Stomach (tissue), 4 donors: ENCODE measurements at regions not wholly inside any gene's neighbourhood (a gene's known extent, or its start where the extent isn't known, plus 50 kb on each side); places are given as distances from the start of the nearest gene placed in this dataset.

Experiments
- POLR2A ChIP-seq, 4 donors: fragments of 450-650 bp; IDR thresholded peaks; one replicate each; pipeline ENCODE4 v1.6.1; 2016; ENCODE audit warnings: antibody characterized with exemption in 4 of 4, control low read depth in 2 of 4, mild to moderate bottlenecking in 1 of 4, moderate library complexity in 1 of 4
- POLR2AphosphoS5 ChIP-seq, 3 donors: sonication (generic); formaldehyde crosslinking; IDR thresholded peaks; one replicate each; pipeline ENCODE4 v1.6.1; 2016; ENCODE audit warnings: antibody characterized with exemption in 3 of 3
- TF ChIP-seq, protein P1 (sequence below), 7 experiments: fragments of 450-650 bp in 4 of 7; fragments of 200-600 bp in 3 of 7; sonication (generic) in 3 of 7; IDR thresholded peaks; one replicate each; pipeline ENCODE4 v1.5.1; 2016 to 2019; ENCODE audit warnings: antibody characterized with exemption in 7 of 7, control low read depth in 2 of 7, mild to moderate bottlenecking in 1 of 7

GRCh38 chr5:130526708-130527107 lies 622.4 kb downstream of the CHSY3 start:
- TF ChIP-seq, protein P1, sequence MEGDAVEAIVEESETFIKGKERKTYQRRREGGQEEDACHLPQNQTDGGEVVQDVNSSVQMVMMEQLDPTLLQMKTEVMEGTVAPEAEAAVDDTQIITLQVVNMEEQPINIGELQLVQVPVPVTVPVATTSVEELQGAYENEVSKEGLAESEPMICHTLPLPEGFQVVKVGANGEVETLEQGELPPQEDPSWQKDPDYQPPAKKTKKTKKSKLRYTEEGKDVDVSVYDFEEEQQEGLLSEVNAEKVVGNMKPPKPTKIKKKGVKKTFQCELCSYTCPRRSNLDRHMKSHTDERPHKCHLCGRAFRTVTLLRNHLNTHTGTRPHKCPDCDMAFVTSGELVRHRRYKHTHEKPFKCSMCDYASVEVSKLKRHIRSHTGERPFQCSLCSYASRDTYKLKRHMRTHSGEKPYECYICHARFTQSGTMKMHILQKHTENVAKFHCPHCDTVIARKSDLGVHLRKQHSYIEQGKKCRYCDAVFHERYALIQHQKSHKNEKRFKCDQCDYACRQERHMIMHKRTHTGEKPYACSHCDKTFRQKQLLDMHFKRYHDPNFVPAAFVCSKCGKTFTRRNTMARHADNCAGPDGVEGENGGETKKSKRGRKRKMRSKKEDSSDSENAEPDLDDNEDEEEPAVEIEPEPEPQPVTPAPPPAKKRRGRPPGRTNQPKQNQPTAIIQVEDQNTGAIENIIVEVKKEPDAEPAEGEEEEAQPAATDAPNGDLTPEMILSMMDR (IDR thresholded peaks at IDR 0.05), result no peak
- TF ChIP-seq POLR2A (IDR thresholded peaks at IDR 0.05) (no peak), POLR2AphosphoS5 (IDR thresholded peaks at IDR 0.05) (no peak)
